Neural progenitor cell (in vitro differentiated cells): ENCODE measurements at regions not wholly inside any gene's neighbourhood (a gene's known extent, or its start where the extent isn't known, plus 50 kb on each side); places are given as distances from the start of the nearest gene placed in this dataset.
"Not testable (repeated sequence)": the region's sequence is repeated elsewhere in the genome, so short reads cannot be mapped to it uniquely, and the experiment has no call there.

Experiments
- DNase-seq: peaks from one replicate; pipeline ENCODE4 v3.0.0-alpha.2; 2016; ENCODE audit warnings: low spot score
- H2AFZ ChIP-seq: fragments of 200-600 bp; sonication (generic); replicated peaks from 2 replicates; pipeline ENCODE4 v1.6.1; 2016; ENCODE audit warnings: antibody characterized with exemption
- H3F3A ChIP-seq: fragments of 200-600 bp; sonication (generic); 2 replicates; pipeline ENCODE4 v1.6.1; 2016; ENCODE audit warnings: antibody characterized with exemption, low read depth
- H3K27ac ChIP-seq: fragments of 200-600 bp; sonication (generic); 2 replicates; pipeline ENCODE4 v1.5.1; 2016; ENCODE audit warnings: mild to moderate bottlenecking
- H3K27me3 ChIP-seq: fragments of 200-600 bp; sonication (generic); 2 replicates; pipeline ENCODE4 v1.6.1; 2016; ENCODE audit warnings: mild to moderate bottlenecking, moderate library complexity
- H3K36me3 ChIP-seq: fragments of 200-600 bp; sonication (generic); 2 replicates; pipeline ENCODE4 v1.5.1; 2016
- H3K4me1 ChIP-seq: fragments of 200-600 bp; sonication (generic); 2 replicates; pipeline ENCODE4 v1.6.1; 2016; ENCODE audit warnings: mixed run types
- H3K4me2 ChIP-seq: fragments of 200-600 bp; sonication (generic); 2 replicates; pipeline ENCODE4 v1.6.1; 2016
- H3K4me3 ChIP-seq: fragments of 200-600 bp; sonication (generic); 2 replicates; pipeline ENCODE4 v1.5.1; 2016
- H3K79me2 ChIP-seq: fragments of 200-600 bp; sonication (generic); 2 replicates; pipeline ENCODE4 v1.6.1; 2016; ENCODE audit warnings: low read depth
- H3K9ac ChIP-seq: fragments of 200-600 bp; sonication (generic); 2 replicates; pipeline ENCODE4 v1.6.1; 2016
- H3K9me3 ChIP-seq: fragments of 200-600 bp; sonication (generic); 2 replicates; pipeline ENCODE4 v1.5.1; 2016; ENCODE audit warnings: low read depth
- H4K20me1 ChIP-seq: fragments of 200-600 bp; sonication (generic); 2 replicates; pipeline ENCODE4 v1.6.1; 2016; ENCODE audit warnings: low read depth
- H3K27ac Mint-ChIP-seq: 3 replicates; pipeline ENCODE4 v1.8.0; 2021; ENCODE audit warnings: mixed read lengths
- H3K27me3 Mint-ChIP-seq: 2 replicates; pipeline ENCODE4 v1.8.0; 2022; ENCODE audit warnings: low read depth, mild to moderate bottlenecking, inconsistent platforms, moderate library complexity, mixed read lengths; ENCODE audit not compliant: insufficient read depth
- H3K36me3 Mint-ChIP-seq: 3 replicates; pipeline ENCODE4 v1.8.0; 2021; ENCODE audit warnings: mixed read lengths
- H3K4me1 Mint-ChIP-seq: 3 replicates; pipeline ENCODE4 v1.8.0; 2021; ENCODE audit warnings: mixed read lengths
- H3K4me3 Mint-ChIP-seq: 3 replicates; pipeline ENCODE4 v1.8.0; 2021; ENCODE audit warnings: mild to moderate bottlenecking, moderate library complexity, mixed read lengths
- H3K9me3 Mint-ChIP-seq: 3 replicates; pipeline ENCODE4 v1.8.0; 2020; ENCODE audit warnings: mixed read lengths
- EZH2 ChIP-seq: fragments of 200-600 bp; sonication (generic); IDR thresholded peaks from 2 replicates; pipeline ENCODE4 v1.6.1; 2017; ENCODE audit warnings: antibody characterized with exemption, mild to moderate bottlenecking, moderate library complexity
- EZH2phosphoT487 ChIP-seq: fragments of 200-600 bp; sonication (generic); IDR thresholded peaks from 2 replicates; pipeline ENCODE4 v1.6.1; 2017; ENCODE audit warnings: antibody characterized with exemption
- TF ChIP-seq, protein P1 (sequence below): fragments of 200-600 bp; sonication (generic); IDR thresholded peaks from 2 replicates; pipeline ENCODE4 v1.5.1; 2017; ENCODE audit warnings: antibody characterized with exemption, mild to moderate bottlenecking

DNA sequence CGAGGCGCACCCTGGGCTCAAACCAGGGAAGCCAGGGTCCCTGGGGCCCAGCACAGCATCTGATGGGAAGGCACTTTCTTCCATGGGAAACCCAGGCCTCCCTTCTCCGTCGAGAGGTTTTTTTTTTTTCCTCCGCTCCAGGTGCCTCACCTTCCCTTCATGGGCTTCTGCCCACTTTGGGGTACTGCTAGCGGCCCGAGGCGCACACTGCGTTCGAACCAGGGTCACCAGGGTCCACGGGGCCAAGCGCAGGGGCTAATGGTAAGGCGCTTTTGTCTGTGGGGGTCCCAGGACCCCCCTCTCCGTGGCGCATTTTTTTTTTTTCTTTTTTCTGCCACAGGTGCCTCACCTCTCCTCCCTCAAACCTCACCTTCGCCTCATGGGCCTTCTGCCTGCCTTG, 1571.3 kb downstream of the TSPY10 start:
- TF ChIP-seq, protein P1, sequence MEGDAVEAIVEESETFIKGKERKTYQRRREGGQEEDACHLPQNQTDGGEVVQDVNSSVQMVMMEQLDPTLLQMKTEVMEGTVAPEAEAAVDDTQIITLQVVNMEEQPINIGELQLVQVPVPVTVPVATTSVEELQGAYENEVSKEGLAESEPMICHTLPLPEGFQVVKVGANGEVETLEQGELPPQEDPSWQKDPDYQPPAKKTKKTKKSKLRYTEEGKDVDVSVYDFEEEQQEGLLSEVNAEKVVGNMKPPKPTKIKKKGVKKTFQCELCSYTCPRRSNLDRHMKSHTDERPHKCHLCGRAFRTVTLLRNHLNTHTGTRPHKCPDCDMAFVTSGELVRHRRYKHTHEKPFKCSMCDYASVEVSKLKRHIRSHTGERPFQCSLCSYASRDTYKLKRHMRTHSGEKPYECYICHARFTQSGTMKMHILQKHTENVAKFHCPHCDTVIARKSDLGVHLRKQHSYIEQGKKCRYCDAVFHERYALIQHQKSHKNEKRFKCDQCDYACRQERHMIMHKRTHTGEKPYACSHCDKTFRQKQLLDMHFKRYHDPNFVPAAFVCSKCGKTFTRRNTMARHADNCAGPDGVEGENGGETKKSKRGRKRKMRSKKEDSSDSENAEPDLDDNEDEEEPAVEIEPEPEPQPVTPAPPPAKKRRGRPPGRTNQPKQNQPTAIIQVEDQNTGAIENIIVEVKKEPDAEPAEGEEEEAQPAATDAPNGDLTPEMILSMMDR = no peak
- TF ChIP-seq EZH2 = no peak
- TF ChIP-seq EZH2phosphoT487 = no peak
- H3K27me3 Mint-ChIP-seq = no peaks in the 10 kb centered on the region
- Histone ChIP-seq H3K4me3 (no peak overlapping the region), H3K27me3 (no peaks in the 10 kb centered on the region), H3K9me3 (no peaks in the 10 kb centered on the region), H3K4me2 (no peak overlapping the region), H2AFZ (no peak overlapping the region), H3F3A (no peaks in the 10 kb centered on the region), H3K27ac (no peak overlapping the region), H4K20me1 (no peaks in the 10 kb centered on the region), H3K9ac (no peak overlapping the region), H3K79me2 (no peaks in the 10 kb centered on the region), H3K4me1 (no peaks in the 10 kb centered on the region), H3K36me3 (no peaks in the 10 kb centered on the region)
- no peaks in the 10 kb centered on the region for H3K4me1 Mint-ChIP-seq
- no peaks in the 10 kb centered on the region for H3K36me3 Mint-ChIP-seq
- H3K27ac Mint-ChIP-seq = no peak overlapping the region
- no peak overlapping the region for H3K4me3 Mint-ChIP-seq
- DNase-seq = no peak
- peaks cover 1% of the 10 kb centered on the region for H3K9me3 Mint-ChIP-seq

DNA sequence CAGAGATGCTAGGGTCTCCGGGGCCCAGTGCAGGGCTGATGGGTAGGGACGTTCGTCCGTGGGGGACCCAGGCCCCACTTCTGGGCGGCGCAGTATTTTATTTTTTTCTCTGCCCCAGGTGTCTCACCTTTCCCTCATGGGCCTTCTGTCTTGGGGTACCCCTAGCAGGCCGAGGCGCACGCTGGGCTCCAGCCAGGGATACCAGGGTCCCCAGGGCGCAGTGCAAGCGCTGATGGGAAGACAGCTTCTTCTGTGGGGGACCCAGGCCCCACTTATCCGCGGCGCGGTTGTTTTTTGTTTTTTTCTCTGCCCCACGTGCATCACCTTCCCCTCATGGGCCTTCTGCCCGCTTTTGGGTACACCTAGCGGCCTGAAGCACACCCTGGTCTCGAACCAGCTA, 1572.8 kb downstream of the TSPY10 start:
- not testable (repeated sequence) for H3K27me3 ChIP-seq, H3F3A ChIP-seq, H3K4me1 ChIP-seq, H2AFZ ChIP-seq, H3K4me1 Mint-ChIP-seq, H3K9ac ChIP-seq, H3K4me2 ChIP-seq, H3K27me3 Mint-ChIP-seq, H3K4me3 Mint-ChIP-seq, H3K27ac Mint-ChIP-seq, H3K36me3 ChIP-seq, H3K9me3 Mint-ChIP-seq, H3K4me3 ChIP-seq, H3K9me3 ChIP-seq, H4K20me1 ChIP-seq, H3K36me3 Mint-ChIP-seq, DNase-seq, H3K27ac ChIP-seq, H3K79me2 ChIP-seq

DNA sequence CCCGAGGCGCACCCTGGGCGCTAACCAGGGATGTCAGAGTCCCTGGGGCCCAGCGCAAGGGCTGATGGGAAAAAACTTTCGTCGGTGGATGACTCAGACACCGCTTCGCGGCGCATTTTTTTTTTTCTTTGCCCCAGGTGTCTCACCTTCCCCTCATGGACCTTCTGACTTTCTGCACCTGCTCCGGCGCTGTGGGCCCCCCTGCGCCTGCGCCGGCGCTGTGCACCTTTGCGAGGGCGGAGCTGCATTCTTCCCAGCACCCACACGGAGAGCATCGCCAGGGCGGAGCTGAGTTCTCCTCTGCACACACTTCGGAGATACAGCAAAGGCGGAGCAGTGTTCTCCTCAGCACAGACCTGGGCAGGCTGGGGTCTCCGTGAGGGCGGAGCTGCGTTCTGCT, 1575.3 kb downstream of the TSPY10 start:
- H3K27ac Mint-ChIP-seq, H3K9me3 ChIP-seq, H3K4me3 Mint-ChIP-seq, H3K4me3 ChIP-seq, H3K9me3 Mint-ChIP-seq, H3K79me2 ChIP-seq, H3K4me1 ChIP-seq, H2AFZ ChIP-seq, H4K20me1 ChIP-seq, H3K27ac ChIP-seq, H3K27me3 ChIP-seq, H3K36me3 ChIP-seq, H3K36me3 Mint-ChIP-seq, DNase-seq, H3F3A ChIP-seq, H3K4me1 Mint-ChIP-seq, H3K4me2 ChIP-seq, H3K27me3 Mint-ChIP-seq, H3K9ac ChIP-seq: not testable (repeated sequence)

DNA sequence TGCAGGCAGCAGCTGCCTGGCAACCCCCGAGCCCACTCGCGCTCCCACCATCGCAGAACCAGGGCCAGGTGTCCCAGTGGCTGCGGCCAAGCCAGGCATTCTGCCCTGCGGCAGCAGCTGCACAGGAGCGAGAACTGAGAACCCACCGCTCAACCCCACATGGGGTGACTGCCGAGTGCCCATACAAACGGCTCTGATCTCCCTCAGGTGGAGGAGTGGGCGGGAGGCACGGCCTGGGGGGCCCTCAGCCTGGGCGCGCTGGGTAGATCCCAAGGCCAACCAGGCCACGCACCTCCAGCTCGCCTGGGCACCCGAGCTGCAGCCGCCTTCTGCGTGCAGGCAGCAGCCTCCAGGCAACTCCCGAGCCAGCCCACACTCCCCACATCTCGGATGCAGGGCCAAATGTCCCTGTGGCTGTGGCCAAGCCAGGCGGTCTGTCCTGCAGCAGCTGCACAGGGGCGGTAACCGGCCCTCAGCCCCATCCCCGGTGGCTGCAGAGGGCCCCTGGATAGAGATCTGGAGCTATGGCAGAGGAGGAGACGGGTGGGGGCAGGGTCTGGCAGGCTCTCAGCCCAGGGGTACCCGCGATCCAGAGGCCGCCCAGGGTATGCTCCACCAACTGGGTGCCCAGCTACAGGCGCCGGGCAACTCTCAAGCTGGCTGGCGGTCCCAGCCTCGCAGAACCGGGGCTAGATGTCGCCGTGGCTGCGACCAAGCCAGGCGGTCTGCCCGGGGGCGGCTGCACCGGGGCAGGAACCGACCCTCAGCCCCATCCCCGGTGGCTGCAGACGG, 1579.6 kb downstream of the TSPY10 start:
- not testable (repeated sequence) for H3K27ac ChIP-seq, DNase-seq, H3F3A ChIP-seq, H3K9me3 Mint-ChIP-seq, H3K4me3 Mint-ChIP-seq, H4K20me1 ChIP-seq, H3K4me1 Mint-ChIP-seq, H3K4me1 ChIP-seq, H3K27me3 Mint-ChIP-seq, H3K4me3 ChIP-seq, H3K9me3 ChIP-seq, H3K36me3 Mint-ChIP-seq, H3K4me2 ChIP-seq, H2AFZ ChIP-seq, H3K27ac Mint-ChIP-seq, H3K9ac ChIP-seq, H3K27me3 ChIP-seq, H3K79me2 ChIP-seq, H3K36me3 ChIP-seq

DNA sequence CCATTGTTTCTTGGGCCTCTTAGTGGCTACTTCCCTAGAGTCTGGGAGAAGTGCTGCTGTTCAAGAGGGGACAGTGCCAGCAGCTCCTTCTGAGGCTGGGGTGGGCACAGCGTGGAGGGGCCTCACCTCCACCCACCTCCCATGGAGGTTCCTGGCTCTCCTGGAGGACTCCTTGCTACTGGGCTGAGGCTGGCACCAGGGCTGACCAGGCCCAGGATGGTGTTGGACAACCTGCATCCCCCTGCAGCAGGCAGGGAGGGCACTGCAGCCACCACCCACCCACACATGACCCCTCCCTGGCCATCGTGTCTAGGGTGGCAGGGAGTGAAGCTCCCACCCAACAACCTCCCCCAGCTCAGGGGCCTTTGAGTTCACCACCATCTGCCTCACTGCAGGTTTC, 1549.3 kb upstream of the USP9Y start:
- DNase-seq, H3K27me3 ChIP-seq, H3K27me3 Mint-ChIP-seq, H2AFZ ChIP-seq, H3K4me3 Mint-ChIP-seq, H4K20me1 ChIP-seq, H3F3A ChIP-seq, H3K36me3 ChIP-seq, H3K36me3 Mint-ChIP-seq, H3K4me3 ChIP-seq, H3K79me2 ChIP-seq, H3K9me3 Mint-ChIP-seq, H3K27ac Mint-ChIP-seq, H3K4me1 Mint-ChIP-seq, H3K9me3 ChIP-seq, H3K27ac ChIP-seq, H3K4me1 ChIP-seq, H3K9ac ChIP-seq, H3K4me2 ChIP-seq: not testable (repeated sequence)

GRCh38 chrY:11156100-11156499, 1544.9 kb upstream of the USP9Y start:
- not testable (repeated sequence) for H3K9ac ChIP-seq, H3K9me3 Mint-ChIP-seq, H3K27ac ChIP-seq, H3K79me2 ChIP-seq, H3K27ac Mint-ChIP-seq, H3K36me3 Mint-ChIP-seq, H3K27me3 ChIP-seq, H3K4me2 ChIP-seq, H3K27me3 Mint-ChIP-seq, H3K4me3 Mint-ChIP-seq, H3K36me3 ChIP-seq, H3K9me3 ChIP-seq, H3K4me1 ChIP-seq, H2AFZ ChIP-seq, H3K4me1 Mint-ChIP-seq, H3K4me3 ChIP-seq, DNase-seq, H3F3A ChIP-seq, H4K20me1 ChIP-seq

DNA sequence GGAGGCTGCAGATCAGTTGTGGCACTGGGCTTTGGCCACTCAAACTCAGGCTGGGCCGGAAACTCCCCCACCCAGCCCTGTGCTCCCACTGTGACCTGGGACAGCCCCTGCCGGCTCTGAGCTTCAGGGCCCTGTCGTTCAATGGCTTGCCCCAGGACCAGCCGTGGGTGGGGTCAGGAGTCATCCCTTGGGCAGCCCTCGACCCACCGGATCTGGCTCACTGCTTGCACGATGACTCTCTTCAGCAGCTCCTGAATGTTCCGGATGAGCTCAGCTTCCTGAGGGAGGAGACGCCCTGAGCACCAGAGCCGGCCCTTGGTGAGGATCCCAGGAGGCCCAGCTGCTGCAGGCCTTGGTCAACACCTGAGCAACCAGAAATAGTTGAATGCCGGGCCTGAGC, 1544.2 kb upstream of the USP9Y start:
- not testable (repeated sequence) for H3K27ac Mint-ChIP-seq, H3K9me3 ChIP-seq

More for the DNA sequence above, 1544.2 kb upstream of the USP9Y start:
- not testable (repeated sequence) for DNase-seq, H3K36me3 ChIP-seq, H3K27ac ChIP-seq, H3K9ac ChIP-seq, H3K9me3 Mint-ChIP-seq, H3K4me1 Mint-ChIP-seq, H4K20me1 ChIP-seq, H3K36me3 Mint-ChIP-seq, H3K4me3 Mint-ChIP-seq, H3F3A ChIP-seq, H3K4me3 ChIP-seq, H3K4me1 ChIP-seq, H3K79me2 ChIP-seq, H3K27me3 ChIP-seq, H3K27me3 Mint-ChIP-seq, H2AFZ ChIP-seq, H3K4me2 ChIP-seq
